Activated CD4-positive, alpha-beta T cell treated with anti-CD3 and anti-CD28 coated beads for 24 hours (primary cell): ENCODE measurements at regions not wholly inside any gene's neighbourhood (a gene's known extent, or its start where the extent isn't known, plus 50 kb on each side); places are given as distances from the start of the nearest gene placed in this dataset.

Experiments
- DNase-seq, 2 donors: peaks; one replicate each; pipeline ENCODE4 v3.0.0-alpha.2; 2020; ENCODE audit warnings: low read depth in 2 of 2

DNA sequence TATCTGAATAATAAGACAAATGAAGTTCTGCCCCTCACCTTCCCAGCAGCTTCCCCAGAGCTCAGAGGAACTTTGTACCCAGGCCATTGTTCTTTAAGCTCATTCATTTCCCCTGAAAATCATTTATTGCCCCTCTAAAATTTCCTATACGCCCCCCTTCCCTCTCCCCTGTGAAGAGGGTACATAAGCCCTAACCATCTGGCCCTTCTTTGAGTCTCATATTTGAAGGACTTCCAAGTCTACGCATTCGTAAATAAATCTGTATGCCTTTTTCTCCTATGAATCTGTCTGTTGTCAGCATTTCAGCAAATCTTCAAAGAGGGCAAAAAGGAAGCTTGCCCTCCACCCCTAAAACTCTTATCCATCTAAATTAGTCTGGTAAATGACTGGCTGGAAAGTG lies 73.1 kb upstream of the DST start:
- DNase-seq, result no peak

DNA sequence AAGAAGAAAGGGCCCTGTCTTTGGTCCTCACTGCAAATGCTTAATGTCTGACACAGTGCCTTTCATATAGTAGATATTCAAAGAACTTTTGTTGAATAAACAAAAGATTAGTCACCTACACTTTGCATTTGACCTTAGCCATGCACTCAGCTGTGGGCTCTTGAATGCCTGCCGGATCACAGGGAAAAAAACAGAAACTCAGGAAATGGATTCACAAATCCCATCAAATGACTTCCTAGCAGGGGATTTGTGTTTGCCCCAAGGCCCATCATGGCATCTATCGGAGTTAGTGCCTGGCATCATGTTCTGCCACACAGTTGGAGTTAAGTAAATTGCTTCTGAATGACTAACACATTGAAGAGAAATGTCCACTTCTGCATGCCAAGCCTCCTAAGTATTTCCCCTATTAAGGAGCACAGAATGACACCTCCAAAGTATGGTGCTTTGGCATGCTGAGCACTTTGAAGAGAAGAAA lies 72.3 kb upstream of the DST start:
- DNase-seq, result no peak

- no peak for DNase-seq
Observed at GRCh38 chr6:56714273-56714672, 71.6 kb upstream of the DST start.

- no peak for DNase-seq
Observed at GRCh38 chr6:56713254-56713672, 70.6 kb upstream of the DST start.

DNA sequence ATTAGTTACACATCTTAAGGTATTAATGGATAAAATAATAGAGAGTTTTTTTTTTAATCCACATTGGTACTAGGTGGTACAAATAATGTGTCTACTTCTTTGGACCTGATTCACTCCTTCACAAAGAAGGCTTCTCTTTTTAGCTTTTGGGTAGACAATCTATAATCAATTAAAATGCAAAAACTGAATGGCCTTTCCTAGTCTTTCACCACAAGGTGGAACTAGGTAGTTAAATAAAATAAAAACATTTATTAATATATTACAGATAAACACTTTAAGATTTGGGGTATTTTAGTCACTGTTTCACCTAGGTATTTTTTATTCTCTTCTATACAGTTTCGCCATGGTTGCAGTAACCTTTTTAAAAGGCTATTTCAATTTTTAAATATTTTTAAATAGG lies 68.3 kb upstream of the DST start:
- no peak for DNase-seq

DNA sequence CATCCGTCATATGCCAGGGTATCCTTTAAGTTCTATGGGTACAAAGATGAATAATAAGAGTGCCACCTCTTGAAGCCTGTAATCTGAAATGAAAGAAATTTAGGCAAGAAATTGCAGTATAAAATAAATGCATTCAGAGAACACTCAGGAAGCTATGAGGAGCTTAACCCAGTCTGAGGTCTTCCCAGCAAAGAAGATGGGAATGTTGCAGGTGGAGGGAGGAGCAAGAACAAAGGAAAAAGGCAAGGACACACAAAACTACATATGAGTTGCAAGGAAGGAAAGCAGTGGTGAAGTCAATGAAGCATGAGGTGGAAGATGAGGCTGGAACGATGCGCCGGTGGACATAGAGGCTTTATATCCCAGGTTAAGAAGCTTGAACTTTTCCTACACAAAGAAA lies 67.0 kb upstream of the DST start:
- DNase-seq, result no peak

DNA sequence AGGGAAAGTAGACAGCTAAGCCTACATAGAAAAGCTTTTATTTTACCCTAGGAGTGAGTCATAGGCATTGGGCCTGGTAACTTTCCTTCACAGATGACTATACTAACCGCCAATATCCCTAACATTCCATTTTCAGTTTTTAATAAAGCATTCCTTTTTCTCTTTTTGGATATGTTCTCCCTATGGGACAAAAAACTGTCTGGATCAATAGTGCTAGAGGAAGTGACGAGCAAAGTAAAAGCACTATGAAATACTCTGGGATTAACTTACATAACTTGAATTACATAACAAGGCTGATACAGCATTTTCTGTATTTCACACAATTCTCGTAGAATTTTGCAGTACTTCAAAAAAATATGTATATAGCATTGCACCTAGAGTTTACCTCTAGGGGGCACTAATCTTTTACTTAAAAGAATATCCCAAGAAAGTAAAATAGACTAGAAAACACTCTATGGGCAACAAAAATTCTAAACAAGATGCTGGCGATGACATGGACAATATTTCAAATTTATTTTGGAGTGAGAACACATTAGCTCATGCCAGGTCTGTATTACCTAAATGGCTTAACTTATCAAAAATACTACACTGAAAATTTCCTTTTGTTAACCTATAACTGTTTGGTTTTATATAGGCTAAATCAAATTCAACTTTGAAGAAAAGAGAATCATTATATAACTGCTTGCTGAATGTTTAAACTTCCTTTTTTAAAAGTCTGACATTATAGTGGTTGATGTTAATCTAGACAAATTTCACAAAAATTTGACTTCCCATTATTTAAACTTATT lies 66.3 kb upstream of the DST start:
- no peak for DNase-seq

- no peak for DNase-seq
Observed at GRCh38 chr6:56706981-56707726, 64.5 kb upstream of the DST start.

GRCh38 chr6:56699066-56699654 lies 56.5 kb upstream of the DST start:
- DNase-seq, result no peak

DNA sequence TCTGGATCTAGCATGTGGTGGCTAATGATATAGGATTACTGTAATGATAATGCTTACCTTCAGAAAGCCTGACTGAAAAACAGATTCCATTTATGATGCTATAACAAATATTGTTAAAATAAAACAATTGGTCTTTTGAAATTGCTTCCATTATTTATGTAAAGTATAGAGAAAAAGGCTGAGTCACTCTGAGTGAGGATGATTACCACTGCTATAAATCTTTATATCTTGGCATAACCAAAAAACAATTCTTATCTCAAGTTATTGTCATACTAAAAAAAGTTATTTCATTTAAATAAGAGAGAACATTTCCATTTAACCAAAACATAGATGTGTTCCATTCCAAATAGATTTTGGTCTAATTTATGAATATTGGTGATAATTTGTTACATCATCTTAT lies 53.0 kb upstream of the DST start:
- DNase-seq, result no peak

GRCh38 chr6:56694002-56694401 lies 51.3 kb upstream of the DST start:
- no peak for DNase-seq

- DNase-seq, result no peak
Observed at GRCh38 chr6:56693246-56693607, 50.5 kb upstream of the DST start.

DNA sequence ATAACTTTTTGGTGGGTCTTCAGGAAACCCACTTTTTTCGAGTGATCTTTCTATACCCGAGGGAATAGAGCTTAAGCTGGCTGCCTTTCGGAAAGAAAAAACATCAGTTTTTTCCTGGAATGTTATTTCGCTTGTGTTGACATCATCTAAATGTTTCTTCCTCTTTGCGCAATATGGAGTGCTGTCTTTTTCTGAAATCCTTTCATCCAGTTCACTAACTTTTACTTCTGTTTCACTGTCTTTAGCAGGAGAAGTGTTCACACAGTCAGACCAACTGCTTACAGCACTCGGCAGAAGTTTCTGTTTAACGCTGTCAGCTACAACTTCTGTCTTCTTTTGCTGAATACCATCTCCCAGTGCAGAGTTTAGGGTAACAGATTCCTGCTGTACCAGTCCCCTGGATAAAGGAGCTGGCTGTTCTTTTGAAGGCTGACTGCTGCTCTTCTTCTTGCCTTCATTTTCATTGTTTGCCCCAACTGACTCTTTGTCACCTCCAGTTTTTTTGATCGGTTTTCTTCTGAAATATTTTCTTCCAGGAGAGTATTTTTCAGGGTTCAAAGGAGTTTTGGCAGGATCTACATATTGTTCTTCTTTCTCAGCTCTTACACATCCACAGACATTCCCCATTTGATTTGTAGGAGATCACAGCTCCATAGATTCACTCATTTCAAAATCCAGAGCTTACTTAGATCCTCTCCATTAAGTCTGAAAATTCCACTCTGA lies 50.0 kb upstream of the DST start:
- no peak for DNase-seq
